Motor neuron (in vitro differentiated cells): ENCODE measurements at regions not wholly inside any gene's neighbourhood (a gene's known extent, or its start where the extent isn't known, plus 50 kb on each side); places are given as distances from the start of the nearest gene placed in this dataset.
"Not testable (repeated sequence)": the region's sequence is repeated elsewhere in the genome, so short reads cannot be mapped to it uniquely, and the experiment has no call there.

Experiments
- ATAC-seq, 8 experiments: fragments of 200-7000 bp; cut with Tn5 transposase; replicated peaks in 6 of 8; 2 replicates each; pipeline ENCODE4 v1.8.0; 2021; ENCODE audit warnings: mild to moderate bottlenecking in 8 of 8, moderate library complexity in 8 of 8
- H3K27ac ChIP-seq, 2 donors: fragments of 250-450 bp; sonication (Bioruptor Pico); 2 replicates each; pipeline ENCODE4 v1.9.0; 2021; ENCODE audit warnings: antibody characterized with exemption in 2 of 2, mild to moderate bottlenecking in 2 of 2, moderate library complexity in 1 of 2
- H3K4me1 ChIP-seq, 2 donors: fragments of 250-450 bp; sonication (Bioruptor Pico); replicated peaks in 1 of 2; 2 replicates each; pipeline ENCODE4 v1.6.1; 2021; ENCODE audit warnings: antibody characterized with exemption in 2 of 2, mild to moderate bottlenecking in 2 of 2, moderate library complexity in 1 of 2
- H3K4me3 ChIP-seq, 5 donors: fragments of 250-450 bp; sonication (Bioruptor Pico); 2 replicates each; pipeline ENCODE4 v1.9.0; 2021; ENCODE audit warnings: antibody characterized with exemption in 5 of 5, mild to moderate bottlenecking in 5 of 5, moderate library complexity in 4 of 5
- WGBS, 10 experiments: fragments of 450-650 bp; shearing (Covaris generic); methylation state at CpG; one replicate each; pipeline ENCODE4 v1.0.0; 2022; 5-methylcytosine and 5-hydroxymethylcytosine counted together
- in situ Hi-C, 9 experiments: fragments of 400-800 bp; cut with MboI; loops; one replicate each; pipeline ENCODE4 v1.15.0; 2021; ENCODE audit warnings: low sequenced_read_pairs in 9 of 9, low pct_unique_long_range_greater_than_20kb in 2 of 9; ENCODE audit not compliant: unreplicated experiment in 9 of 9

DNA sequence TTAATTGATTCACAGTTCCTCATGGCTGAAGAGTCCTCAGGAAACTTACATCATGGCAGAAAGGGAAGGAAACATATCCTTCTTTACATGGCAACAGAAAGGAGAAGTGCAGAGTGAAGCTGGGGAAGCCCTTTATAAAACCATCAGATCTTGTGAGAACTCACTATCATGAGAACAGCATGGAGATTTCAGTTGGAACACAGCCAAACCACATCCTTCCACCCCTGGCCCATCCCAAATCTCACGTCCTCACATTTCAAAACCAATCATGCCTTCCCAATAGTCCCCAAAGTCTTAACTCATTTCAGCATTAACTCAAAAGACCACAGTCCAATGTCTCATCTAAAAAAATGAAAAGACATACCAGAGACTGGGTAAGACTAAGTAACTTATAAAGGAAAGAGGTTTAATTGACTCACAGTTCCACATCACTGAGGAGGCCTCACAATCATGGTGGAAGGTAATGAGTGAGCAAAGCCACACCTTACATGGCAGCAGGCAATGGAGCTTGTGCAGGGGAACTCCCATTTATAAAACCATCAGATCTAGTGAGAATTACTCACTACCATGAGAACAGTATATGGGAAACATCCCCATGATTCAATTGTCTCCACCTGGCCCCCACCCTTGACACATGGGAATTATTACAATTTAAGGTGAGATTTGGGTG lies 105.2 kb downstream of the MRPL39 start:
- peak in 2 of 8 experiments; percentile 62 to 66 for ATAC-seq
- in situ Hi-C loops: no loop called here
- no peaks in the 10 kb centered on the region for H3K4me1 ChIP-seq
- no peak overlapping the region for H3K4me3 ChIP-seq
- H3K27ac ChIP-seq: no peak overlapping the region
- 0 to 100% (median 50%) methylated on average over 1 of the region's 1 CpG; no CpG with 5 or more reads in 3 of the 10 experiments for WGBS, 10 experiments

DNA sequence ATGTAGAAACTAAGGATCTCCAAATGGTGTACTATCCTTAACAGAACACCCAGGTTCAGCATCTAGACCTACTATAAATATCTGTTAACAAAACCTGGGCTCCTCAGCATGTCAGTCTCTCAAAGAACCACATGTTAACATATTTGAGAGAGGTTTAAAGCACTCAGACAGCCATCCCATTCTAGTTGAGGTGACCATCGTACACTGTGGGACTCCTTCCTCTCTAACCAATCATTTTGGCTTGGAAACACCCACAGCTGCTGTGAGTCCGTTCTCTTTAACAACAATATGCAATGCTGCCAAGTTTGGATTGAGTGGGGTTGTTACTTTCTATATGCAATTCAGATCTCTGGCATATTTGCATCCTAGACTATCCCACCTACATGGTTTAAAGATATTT lies 105.8 kb downstream of the MRPL39 start:
- ATAC-seq: peak in 3 of 8 experiments; percentile 75 to 94 (median 86)
- in situ Hi-C loops: no loop called here
- no peak overlapping the region for H3K4me3 ChIP-seq
- H3K4me1 ChIP-seq: no peaks in the 10 kb centered on the region
- WGBS, 10 experiments: 0 to 100% (median 65%) methylated on average over 1 to 2 of the region's 2 CpGs; no CpG with 5 or more reads in 3 of the 10 experiments
- no peak overlapping the region for H3K27ac ChIP-seq

DNA sequence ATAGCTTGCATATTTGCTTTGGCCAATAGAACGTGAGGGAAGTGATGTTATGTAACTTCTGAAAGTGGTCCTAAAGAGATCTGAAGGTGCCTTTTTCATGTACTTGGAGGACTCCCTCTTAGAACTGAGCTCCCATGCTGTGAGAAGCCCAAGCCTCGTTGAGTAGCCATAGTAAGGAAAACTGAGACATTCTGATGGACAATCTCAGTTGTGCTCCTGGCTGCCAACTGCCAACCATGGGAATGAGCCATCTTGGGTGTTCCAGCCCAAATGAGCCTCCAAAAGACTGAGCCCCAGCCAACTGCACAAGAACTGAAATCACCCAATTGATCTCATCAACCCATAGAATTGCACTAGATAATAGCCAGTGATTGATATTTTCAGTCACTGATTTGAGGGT lies 106.7 kb downstream of the MRPL39 start:
- Histone ChIP-seq H3K4me1 (no peaks in the 10 kb centered on the region), H3K4me3 (no peak overlapping the region), H3K27ac (no peak overlapping the region)
- ATAC-seq: no peak
- WGBS, 10 experiments: 0 to 71% (median 53%) methylated on average over 1 to 2 of the region's 2 CpGs; no CpG with 5 or more reads in 2 of the 10 experiments
- in situ Hi-C loops: no loop called here

DNA sequence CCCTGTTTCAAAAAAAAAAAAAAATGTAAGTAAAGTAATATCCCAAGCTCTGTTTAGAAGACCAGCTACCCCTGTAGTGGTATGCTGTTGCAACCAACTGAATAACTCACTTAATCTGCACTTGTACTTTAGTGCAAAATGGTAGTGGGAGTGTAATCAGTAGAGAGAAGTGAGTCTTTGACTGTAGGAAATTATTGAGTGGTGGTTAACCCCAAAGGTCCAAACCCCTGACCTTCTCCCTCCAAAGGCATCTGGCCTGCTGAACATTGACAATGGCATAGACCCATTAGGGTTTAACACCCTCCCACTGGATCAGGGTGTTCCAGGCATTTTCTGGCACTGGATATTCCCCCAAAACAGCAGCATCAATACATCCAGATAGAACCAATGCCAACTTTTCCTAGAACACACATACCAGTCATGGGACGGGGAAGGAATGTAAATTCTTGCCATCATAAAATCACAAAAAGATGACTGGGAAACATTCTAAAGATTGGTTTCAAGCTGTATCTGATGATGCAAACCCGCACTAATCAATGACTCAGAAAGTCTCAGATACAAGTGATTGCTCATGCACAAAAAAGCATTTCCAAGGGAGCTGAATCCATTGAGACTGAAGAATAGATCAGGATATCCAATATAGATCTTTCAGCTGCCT lies 110.3 kb downstream of the MRPL39 start:
- Histone ChIP-seq H3K4me1 (no peaks in the 10 kb centered on the region), H3K27ac (no peak overlapping the region), H3K4me3 (no peak overlapping the region)
- WGBS, 10 experiments: 0 to 100% (median 88%) methylated on average over 1 to 2 of the region's 2 CpGs; no CpG with 5 or more reads in 1 of the 10 experiments
- ATAC-seq: peak in 1 of 8 experiments; percentile 47
- in situ Hi-C loops: no loop called here

GRCh38 chr21:25494804-25495203 lies 112.5 kb downstream of the MRPL39 start:
- Histone ChIP-seq H3K27ac (no peak overlapping the region), H3K4me1 (no peaks in the 10 kb centered on the region), H3K4me3 (no peak overlapping the region)
- 67 to 100% (median 73%) methylated on average over 1 of the region's 1 CpG; no CpG with 5 or more reads in 4 of the 10 experiments for WGBS, 10 experiments
- in situ Hi-C loops: no loop called here
- ATAC-seq: no peak

DNA sequence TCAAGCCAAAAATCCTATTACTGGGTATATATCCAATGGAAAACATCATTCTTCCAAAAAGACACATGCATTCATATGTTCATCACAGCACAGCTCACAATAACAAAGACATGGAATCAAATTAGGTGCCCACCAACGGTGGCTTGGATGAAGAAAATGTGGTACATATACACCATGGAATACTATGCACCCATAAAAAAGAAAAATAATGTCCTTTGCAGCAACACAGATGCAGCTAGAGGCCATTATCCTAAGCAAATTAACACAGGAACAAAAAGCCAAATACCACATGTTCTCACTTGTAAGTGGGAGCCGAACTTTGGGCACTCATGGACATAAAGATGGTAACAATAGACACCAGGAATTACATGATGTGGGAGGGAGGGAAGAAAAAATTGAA lies 113.6 kb downstream of the MRPL39 start:
- in situ Hi-C loops: no loop called here
- no peaks in the 10 kb centered on the region for H3K4me1 ChIP-seq
- no peak for ATAC-seq
- 67 to 100% (median 92%) methylated on average over 1 to 2 of the region's 2 CpGs; no CpG with 5 or more reads in 1 of the 10 experiments for WGBS, 10 experiments
- no peak overlapping the region for H3K27ac ChIP-seq
- no peak overlapping the region for H3K4me3 ChIP-seq

- ATAC-seq: no peak
- H3K4me1 ChIP-seq: no peaks in the 10 kb centered on the region
- in situ Hi-C loops: no loop called here
- 57 to 94% (median 85%) methylated on average over 2 to 5 of the region's 5 CpGs for WGBS, 10 experiments
- H3K4me3 ChIP-seq: no peak overlapping the region
- H3K27ac ChIP-seq: no peak overlapping the region
These were observed 116.0 kb downstream of the MRPL39 start for GRCh38 chr21:25491267-25491666.

- ATAC-seq: no peak
- H3K4me1 ChIP-seq: no peaks in the 10 kb centered on the region
- H3K27ac ChIP-seq: no peak overlapping the region
- no peak overlapping the region for H3K4me3 ChIP-seq
- in situ Hi-C loops: no loop called here
These were observed 116.5 kb downstream of the MRPL39 start for GRCh38 chr21:25490742-25491141.

GRCh38 chr21:25489673-25490072 lies 117.6 kb downstream of the MRPL39 start:
- in situ Hi-C loops: no loop called here

DNA sequence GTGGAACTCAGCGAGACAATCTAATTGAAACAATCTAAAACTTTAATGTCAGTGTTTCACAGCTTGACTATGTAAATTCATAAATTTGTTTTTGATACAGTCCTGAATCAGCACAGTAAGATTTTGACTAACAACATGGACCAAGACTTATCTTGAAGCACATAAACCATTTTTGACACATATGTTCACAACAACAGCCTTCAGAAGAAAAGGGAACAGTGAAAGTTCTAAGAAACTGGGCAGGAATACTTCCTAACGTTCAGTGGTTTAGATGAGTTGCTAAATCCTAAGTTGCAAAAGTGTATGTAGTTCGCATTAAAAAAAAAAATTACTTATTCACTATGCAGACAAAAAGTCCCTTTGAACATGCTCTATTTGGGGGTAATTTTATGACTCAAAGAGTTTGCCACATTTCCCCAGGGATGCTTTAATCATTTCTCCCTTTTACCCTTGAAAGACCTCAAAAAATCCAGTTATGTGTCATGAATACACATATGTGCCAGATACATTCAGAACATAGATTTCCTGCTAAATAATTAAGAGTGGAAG lies 120.2 kb downstream of the MRPL39 start:
- ATAC-seq: no peak
- in situ Hi-C loops: no loop called here
- H3K4me3 ChIP-seq: no peak overlapping the region
- no peak overlapping the region for H3K27ac ChIP-seq
- H3K4me1 ChIP-seq: no peaks in the 10 kb centered on the region
- WGBS, 10 experiments: 17 to 94% (median 80%) methylated on average over 1 to 3 of the region's 3 CpGs; no CpG with 5 or more reads in 1 of the 10 experiments

More at GRCh38 chr21:25489673-25490072, 117.6 kb downstream of the MRPL39 start:
- no peak for ATAC-seq
- 10 to 85% (median 47%) methylated on average over 1 to 3 of the region's 3 CpGs; no CpG with 5 or more reads in 1 of the 10 experiments for WGBS, 10 experiments
- no peaks in the 10 kb centered on the region for H3K4me1 ChIP-seq
- no peak overlapping the region for H3K4me3 ChIP-seq
- no peak overlapping the region for H3K27ac ChIP-seq

DNA sequence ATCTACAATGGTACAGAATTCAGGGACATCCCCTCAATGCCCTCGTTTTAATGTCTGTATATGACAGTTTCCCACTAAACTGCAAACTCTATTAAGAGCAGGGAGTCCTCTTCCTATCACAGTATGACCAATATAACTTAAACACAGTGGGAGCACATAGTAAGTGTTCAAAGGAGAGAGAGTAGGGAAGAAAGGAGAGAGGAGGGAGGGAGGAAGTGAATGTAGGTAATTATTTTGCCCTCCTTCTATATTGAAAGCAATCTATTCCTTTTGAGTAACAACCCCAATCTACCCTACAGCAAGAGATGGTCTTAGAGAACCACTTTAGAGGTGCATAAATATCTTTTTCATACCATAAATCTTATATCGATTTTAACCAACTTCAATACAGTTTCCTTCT lies 121.4 kb downstream of the MRPL39 start:
- no peaks in the 10 kb centered on the region for H3K4me1 ChIP-seq
- in situ Hi-C loops: no loop called here
- WGBS, 10 experiments: 21 to 94% (median 51%) methylated on average over 1 to 2 of the region's 2 CpGs

DNA sequence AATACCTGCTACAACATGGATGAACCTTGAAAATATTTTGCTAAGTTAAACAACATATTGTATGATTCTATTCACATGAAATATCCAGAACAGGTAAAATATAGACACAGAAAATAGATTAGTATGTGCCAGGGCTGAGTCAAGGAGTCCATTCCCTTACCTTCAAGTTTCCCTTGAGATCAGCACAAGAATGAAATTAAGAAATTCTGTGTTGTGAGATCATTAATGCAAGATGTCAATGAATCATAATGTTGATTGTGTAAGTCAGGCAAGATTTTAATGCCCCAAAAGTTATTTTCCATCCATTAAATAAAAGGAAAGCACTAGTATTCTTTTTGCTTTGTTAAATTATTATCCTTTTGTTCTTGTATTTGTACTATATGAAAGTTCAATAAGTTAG lies 139.4 kb downstream of the MRPL39 start:
- ATAC-seq: no peak
- Histone ChIP-seq H3K4me3 (no peak overlapping the region), H3K4me1 (no peaks in the 10 kb centered on the region), H3K27ac (no peak overlapping the region)
- in situ Hi-C loops: no loop called here

More for the DNA sequence above, 121.4 kb downstream of the MRPL39 start:
- no peak for ATAC-seq
- H3K27ac ChIP-seq: no peak overlapping the region
- H3K4me3 ChIP-seq: no peak overlapping the region

- in situ Hi-C loops, ATAC-seq, H3K27ac ChIP-seq, H3K4me3 ChIP-seq, H3K4me1 ChIP-seq: not testable (repeated sequence)
- WGBS, 10 experiments: 21 to 91% (median 60%) methylated on average over 1 to 5 of the region's 5 CpGs; no CpG with 5 or more reads in 1 of the 10 experiments
These were observed 140.2 kb downstream of the MRPL39 start for GRCh38 chr21:25467071-25467470.
